ENCODE measurements at regions not wholly inside any gene's neighbourhood (a gene's known extent, or its start where the extent isn't known, plus 50 kb on each side); places are given as distances from the start of the nearest gene placed in this dataset.
"Not testable (repeated sequence)": the region's sequence is repeated elsewhere in the genome, so short reads cannot be mapped to it uniquely, and the experiment has no call there.

DNA sequence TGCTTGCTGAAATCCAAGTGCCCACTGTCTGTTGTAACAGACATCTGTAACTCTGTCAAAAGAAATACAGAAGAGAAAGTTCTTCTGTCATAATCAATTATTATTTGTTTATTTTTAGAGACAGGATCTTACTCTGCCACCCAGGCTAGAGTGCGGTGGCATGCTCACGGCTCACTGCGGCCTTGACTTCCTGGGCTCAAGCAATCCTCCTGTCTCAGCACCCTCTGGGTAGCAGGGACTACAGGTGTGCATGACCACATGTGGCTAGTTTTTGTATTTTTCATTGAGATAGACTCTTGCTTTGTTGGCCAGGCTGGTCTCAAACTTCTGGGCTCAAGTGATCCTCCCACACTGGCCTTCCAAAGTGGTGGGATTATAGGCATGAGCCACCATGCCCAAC is 177.6 kb upstream of the SETMAR start:
- no peak for DNase-seq
- in situ Hi-C loops (cut with MboI; ENCODE audit: low pct_unique_long_range_greater_than_20kb, low sequenced_read_pairs): no loop called here

DNA sequence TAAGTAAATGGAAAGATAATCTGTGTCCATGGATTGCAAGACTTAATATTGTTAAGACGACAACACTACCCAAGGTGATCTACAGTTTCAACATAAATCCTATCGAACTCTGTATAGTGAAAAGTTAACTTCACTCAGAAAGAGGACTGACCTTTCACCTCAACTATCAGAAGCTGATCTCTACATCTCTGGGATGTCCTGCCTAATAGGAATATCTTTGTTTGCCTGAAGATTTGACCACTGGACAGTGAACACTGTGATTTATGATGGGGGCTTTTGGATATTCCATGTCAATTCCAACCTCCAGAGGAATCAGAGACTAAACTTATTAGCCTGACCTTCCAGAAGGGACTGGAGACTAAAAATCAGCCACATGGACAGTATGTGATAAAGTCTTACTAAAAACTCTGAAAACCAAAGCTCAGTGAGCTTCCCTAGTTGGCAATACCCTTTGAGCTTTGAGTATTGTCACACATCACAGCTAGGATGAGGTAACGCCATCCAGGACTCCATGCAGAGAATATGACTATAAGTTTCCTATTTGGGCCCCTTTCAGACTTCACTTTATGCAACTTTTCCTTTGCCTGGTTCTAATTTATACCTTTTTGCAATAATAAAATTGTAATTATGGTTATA is 164.9 kb upstream of the SETMAR start:
- DNase-seq: no peak
- in situ Hi-C loops (cut with MboI; ENCODE audit: low pct_unique_long_range_greater_than_20kb, low sequenced_read_pairs): no loop called here

DNA sequence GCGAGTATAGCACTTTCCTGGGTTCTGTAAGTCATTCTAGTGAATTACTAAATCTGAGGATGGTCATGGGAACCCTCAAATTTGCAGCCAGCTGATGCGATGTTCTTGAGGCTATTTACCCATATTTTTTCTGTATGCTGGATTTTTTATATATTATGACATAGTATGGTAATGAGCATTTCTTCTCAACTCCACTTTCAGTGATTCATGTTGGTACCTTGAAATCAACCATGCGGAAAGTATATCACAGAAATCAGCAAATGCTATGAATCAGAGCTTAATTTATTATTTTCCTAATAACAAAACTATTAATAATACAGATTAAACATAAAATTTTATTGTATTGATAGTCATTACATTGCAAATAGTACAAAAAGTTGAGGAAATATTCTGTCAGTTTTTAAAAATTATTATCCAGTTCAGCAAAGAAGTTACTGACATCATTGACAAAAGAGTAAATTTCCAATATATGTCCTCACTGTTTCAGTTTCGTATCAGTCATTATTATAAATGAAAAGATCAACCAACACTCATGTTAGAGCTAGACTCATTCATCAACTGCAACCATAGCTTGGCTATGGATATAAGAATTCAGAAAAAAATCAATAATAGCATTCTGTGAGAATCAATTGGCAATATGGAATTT is 164.3 kb upstream of the SETMAR start:
- in situ Hi-C loops (cut with MboI; ENCODE audit: low pct_unique_long_range_greater_than_20kb, low sequenced_read_pairs): no loop called here
- DNase-seq: no peak

DNA sequence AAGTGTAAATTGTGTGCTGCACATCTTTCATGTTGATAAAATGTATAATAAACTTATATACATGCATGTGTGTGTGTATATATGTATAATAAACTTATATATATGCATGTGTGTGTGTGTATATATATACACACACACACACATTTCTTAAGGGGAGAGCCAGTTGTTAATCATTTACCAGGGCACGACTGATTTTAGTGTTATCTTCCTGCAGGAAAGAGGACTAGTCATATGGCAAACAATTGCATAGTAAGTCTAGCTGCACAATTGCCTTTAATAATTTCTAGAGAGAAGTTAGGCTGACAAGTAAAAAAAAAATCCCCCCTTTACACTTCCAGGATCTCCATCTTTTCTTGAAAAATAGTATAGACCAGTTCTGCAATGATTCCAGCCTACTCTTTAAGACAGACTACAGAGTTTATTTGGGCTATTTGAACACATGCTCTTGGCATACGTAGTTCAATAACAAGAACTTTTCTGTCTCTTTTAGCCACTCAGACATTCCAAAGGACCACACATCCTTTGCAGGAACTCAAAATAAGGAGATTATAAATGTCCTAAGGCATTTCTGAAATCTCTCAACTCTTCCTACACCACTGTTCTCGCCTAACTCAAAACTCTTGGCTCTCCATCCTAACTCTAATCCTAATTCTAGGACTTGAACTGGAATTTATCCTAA is 163.6 kb upstream of the SETMAR start:
- DNase-seq: no peak
- in situ Hi-C loops (cut with MboI; ENCODE audit: low pct_unique_long_range_greater_than_20kb, low sequenced_read_pairs): no loop called here

DNA sequence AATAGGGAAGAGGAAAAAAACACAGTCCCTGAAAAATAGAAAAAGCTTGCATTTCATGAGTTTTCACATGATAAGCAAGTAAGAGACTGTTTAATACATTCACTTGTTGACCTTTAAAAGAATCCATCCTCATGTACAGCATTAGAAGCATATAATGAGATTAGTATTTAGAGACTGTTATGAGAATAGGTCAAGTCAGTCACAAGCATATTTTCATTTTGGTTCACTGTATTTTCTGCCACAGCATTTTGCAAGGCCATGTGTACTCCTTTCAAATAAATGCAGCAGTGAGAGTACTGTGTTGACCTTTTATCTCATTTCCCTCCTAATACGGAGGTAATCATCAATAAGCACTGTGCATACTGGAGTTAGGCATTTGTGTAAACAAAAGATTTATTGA is 162.2 kb upstream of the SETMAR start:
- DNase-seq: no peak
- in situ Hi-C loops (cut with MboI; ENCODE audit: low pct_unique_long_range_greater_than_20kb, low sequenced_read_pairs): no loop called here

DNA sequence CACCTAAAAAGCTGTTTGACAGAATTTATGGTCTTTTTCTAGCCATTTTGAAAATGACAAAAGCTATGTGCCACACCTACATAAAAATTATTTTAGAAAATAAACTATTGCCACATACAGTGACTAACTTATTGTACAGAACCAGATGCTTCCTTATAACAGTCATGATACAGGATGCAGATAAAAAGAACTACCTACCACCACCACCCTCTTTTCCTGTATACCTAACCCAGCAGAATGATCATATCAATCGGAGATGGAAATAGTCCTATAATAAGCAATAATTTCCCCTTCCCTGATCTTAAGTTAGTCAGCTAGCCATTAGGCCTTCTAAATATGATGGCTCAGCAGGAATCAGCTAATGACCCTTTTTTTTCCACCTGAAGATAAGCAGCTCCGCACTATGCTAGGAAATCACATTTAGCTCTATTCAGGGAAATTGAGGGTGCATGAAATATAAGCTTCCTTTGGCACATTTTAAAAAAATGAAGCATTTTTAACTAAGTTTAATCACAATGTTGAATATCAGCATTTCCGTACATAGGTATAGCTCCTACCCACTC is 155.5 kb upstream of the SETMAR start:
- DNase-seq: no peak
- in situ Hi-C loops (cut with MboI; ENCODE audit: low pct_unique_long_range_greater_than_20kb, low sequenced_read_pairs): no loop called here

DNA sequence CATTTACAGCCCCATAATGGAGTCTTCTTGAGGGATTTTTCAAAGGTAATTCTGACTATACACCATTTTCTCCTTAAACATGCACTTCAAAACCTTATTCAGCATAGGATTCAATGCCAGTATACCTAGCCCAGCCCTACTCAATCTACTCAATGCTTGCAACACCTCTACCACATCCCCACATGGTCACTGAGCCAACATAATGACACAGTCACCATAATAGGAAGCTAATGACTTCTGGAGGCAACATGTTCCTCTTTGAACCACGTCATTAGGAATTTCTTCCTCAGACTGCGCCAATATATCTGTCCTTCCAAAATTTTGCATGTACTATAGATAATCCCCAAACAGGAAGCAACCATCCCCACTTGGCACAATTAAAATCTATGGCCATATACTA is 153.9 kb upstream of the SETMAR start:
- DNase-seq: no peak
- in situ Hi-C loops (cut with MboI; ENCODE audit: low pct_unique_long_range_greater_than_20kb, low sequenced_read_pairs): no loop called here

DNA sequence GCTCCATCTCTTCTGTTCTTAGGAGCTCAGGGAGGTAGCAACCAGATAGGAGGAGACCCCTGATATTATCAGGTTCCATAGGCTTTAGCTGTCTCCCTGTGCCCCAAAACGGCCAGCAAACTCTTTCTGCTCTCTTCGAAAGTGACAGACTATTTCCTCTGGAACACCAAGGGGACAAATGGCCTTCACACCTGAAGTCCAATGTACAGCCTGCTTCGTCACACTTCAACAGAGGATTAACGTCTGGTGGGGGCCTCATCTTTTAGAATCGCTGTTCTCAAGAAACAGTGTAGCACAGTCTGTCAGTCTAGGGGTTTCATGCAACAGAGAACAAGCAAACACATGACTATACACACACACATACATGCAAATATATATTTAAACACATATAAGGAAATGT is 152.4 kb upstream of the SETMAR start:
- in situ Hi-C loops (cut with MboI; ENCODE audit: low pct_unique_long_range_greater_than_20kb, low sequenced_read_pairs): no loop called here

DNA sequence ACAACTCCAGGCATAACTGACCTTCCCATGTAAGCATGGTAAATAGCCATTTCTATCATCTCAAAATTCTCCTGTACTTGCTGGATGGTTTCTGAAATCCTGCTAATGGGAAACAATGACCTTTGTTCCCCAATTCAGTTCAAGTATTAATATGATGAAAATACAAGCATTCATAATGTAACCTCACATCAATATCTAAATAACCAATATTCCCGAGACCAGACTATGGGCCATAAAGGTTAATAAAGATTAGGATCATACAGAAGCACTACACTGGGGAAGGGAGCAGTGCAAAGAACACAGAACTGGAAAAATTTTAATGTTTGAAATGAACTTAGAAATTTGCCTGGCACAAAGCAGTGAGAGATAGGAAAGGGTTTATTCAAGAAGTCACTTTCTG is 151.3 kb upstream of the SETMAR start:
- no peak for DNase-seq
- in situ Hi-C loops (cut with MboI; ENCODE audit: low pct_unique_long_range_greater_than_20kb, low sequenced_read_pairs): no loop called here

More for the DNA sequence above, 152.4 kb upstream of the SETMAR start:
- DNase-seq: no peak

DNA sequence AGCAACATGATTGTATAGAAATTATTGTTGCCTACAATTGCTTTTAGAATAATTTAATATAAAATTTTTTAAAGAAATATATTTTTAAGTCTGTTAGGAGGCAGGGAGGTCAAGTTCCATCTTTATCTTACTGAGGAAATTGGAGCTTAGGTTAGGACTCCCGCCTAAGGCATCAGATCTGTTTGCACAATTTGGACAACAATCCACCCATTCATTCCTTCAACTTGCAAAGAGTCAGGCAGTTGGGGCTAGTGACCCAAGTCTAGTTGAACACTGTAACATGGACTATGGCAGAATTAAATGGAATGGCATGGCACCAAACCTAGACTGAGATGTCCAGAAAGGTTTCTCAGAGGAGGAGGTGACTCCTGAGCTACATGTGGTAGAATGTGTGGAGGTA is 149.4 kb upstream of the SETMAR start:
- in situ Hi-C loops (cut with MboI; ENCODE audit: low pct_unique_long_range_greater_than_20kb, low sequenced_read_pairs): no loop called here
- no peak for DNase-seq

DNA sequence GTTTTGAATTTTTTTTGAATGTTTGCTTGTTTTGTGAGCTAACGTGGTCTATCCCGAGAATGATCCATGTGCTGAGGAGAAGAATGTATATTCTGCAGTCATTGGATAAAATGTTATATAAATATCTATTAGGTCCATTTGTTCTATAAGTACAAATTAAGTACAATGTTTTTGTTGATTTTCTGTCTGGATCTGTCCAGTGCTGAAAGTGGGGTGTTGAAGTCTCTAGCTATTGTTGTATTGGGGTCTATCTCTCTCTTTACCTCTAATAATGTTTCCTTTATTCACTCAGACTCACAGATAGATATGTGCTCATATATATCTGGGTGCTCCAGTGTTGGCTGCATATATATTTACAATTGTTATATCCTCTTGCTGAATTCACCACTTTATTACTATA is 144.8 kb upstream of the SETMAR start:
- in situ Hi-C loops (cut with MboI; ENCODE audit: low pct_unique_long_range_greater_than_20kb, low sequenced_read_pairs): no loop called here

DNA sequence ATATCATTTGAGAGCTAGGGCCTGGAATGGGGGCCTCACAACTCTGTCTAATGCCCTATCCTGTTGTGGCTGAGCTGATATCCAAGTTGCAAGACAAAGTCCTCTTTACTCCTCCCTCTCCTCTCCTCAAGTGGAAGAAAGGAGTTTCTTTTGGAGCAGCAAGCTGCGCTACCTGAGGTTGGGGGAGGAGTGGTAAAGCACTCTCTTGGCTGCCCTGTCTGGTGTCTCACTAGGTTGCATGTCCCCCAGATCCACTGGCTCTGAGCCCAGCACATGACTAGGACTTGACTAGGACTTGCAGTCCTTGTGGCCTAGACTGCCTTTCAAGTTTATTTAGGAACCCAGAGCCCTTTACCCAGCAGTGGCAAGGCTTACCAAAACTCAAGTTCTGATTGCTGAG is 141.1 kb upstream of the SETMAR start:
- no peak for DNase-seq
- in situ Hi-C loops (cut with MboI; ENCODE audit: low pct_unique_long_range_greater_than_20kb, low sequenced_read_pairs): no loop called here

More for the DNA sequence above, 144.8 kb upstream of the SETMAR start:
- no peak for DNase-seq

DNA sequence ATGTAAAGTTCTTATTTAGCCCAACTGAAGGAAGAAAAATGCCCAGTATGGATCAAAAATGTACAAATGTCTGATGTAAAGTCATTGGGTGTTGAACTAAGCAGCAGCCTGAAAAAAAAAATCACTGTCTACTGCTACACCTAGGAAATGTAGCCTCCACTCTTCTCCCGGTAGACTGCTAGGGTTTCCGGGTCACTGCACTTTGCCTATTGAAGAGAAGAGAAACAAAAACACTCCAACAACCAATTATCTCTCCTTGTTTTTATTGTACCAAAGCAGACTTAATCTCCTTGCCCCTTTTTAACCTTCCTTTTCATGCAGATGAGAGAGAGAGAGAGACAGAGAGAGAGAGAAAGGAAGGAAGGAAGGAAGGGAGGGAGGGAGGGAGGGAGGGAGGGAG is 140.2 kb upstream of the SETMAR start:
- DNase-seq: no peak
- in situ Hi-C loops (cut with MboI; ENCODE audit: low pct_unique_long_range_greater_than_20kb, low sequenced_read_pairs): no loop called here

DNA sequence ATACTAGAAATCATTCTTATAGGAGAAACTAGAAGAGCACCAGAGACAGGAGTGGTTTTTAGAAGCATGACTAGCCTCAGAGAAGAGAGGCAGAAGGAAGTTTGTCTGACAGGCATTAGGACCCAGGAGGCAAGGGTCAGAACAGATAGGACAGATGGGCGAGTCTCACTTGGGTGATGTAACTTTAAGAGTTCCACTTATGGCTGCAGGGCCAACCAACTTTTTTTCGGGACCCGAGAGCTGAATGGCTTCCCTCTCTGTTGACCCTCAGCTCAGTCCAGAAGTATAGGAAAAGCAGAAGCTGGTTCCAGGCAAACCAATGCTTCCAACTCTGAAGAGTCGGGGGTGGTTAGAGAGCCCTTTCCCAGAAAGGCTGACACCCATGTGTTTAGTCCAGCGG is 136.6 kb upstream of the SETMAR start:
- in situ Hi-C loops (cut with MboI; ENCODE audit: low pct_unique_long_range_greater_than_20kb, low sequenced_read_pairs): no loop called here
- DNase-seq: no peak

DNA sequence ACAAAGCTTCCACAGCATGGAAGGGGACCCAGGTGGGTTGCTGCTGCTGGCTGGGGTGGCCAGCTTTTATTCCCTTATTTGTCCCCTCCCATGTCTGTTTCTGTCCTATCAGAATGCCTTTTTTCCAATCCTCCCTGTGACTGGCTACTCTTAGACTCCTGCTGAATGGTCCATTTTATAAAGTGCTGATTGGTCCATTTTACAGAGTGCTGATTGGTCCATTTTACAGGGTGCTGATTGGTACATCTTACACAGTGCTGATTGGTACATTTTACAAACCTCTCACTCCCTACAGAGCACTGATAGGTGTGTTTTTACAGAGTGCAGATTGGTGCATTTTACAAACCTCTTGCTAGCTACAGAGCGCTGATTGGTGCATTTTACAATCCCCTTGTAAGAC is 135.9 kb upstream of the SETMAR start:
- in situ Hi-C loops (cut with MboI; ENCODE audit: low pct_unique_long_range_greater_than_20kb, low sequenced_read_pairs); DNase-seq: not testable (repeated sequence)

DNA sequence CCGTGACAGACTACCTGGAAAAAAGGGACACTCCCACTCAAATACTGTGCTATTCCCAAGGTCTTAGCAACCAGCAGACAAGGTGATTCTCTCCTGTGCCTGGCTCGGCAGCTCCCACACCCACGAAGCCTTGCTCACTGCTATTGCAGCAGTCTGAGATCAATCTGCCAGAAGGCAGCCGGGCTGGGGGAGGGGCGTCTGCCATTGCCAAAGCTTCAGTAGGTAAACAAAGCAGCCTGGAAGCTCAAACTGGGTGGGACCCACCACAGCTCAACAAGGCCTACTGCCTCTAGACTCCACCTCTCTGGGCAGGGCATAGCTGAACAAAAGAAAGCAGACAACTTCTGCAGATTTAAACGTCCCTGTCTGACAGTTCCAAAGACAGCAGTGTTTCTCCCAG is 128.4 kb upstream of the SETMAR start:
- in situ Hi-C loops (cut with MboI; ENCODE audit: low pct_unique_long_range_greater_than_20kb, low sequenced_read_pairs): no loop called here
- no peak for DNase-seq

DNA sequence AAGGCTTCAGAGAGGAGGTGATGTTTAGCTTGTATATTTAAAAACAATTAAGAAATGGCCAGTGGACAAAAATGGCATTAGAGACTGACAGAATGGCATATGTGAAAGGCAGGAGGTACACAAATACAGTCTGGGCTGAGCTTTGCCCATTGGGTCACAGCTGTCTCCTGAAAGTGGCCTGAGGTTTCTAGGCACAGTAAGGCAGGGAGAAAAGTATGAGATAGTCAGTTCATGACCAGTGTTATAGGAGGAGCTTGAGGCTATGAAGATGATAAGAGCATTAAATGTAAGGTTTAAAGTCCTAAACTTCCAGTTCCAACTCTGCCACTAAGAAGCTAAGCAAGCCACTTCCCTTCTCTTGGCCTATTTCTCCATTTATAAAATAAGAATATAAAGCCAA is 111.2 kb upstream of the SETMAR start:
- no peak for DNase-seq
- in situ Hi-C loops (cut with MboI; ENCODE audit: low pct_unique_long_range_greater_than_20kb, low sequenced_read_pairs): no loop called here

DNA sequence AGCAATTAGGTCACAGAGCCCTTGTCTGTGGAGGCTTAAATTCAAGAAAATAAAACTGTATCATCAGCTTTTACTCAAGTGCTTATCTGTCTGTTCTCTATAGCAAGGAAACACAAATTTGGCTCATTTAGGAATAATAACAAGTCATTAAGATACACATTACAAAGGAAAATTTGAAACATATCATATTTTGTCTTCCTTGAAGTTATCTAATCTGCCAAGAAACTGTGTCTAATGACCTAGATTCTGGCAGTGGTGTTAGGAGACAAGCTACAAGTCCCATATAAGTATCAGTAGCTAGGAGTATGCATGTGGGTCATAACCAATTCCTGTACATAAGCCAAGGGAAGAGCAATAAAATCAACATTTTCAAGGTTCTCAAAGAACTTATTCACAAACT is 108.2 kb upstream of the SETMAR start:
- in situ Hi-C loops (cut with MboI; ENCODE audit: low pct_unique_long_range_greater_than_20kb, low sequenced_read_pairs): no loop called here
- no peak for DNase-seq

DNA sequence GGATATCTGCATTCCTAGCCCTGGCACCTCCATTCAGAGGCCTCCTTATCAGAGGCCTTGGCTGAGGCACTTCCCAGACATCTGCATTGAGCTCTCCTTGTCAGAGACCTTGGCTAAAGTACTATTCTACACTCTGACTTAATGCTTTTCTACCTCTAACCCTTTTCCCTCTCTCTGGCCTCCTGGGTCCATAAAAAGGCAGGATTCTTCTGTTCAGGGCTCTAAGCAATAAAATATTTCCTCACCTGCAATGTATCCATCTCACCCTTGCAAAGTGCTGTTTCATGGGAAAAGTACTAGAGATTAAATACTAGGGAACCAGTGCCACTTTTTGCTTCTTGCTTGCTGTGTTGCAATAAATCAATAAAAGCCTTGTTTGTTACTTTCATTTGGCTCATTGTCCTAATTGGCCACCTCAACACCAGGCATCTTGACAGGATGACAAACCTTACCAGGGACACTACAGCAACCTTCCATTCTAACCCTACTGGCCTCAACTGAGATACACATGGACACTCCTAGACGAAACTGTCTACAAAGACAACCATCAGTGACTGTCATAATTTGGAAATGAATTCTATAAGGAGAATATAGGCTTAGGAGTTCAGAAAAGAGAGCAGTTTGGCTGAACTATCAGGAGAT is 106.5 kb upstream of the SETMAR start:
- DNase-seq: no peak
- in situ Hi-C loops (cut with MboI; ENCODE audit: low pct_unique_long_range_greater_than_20kb, low sequenced_read_pairs): no loop called here

DNA sequence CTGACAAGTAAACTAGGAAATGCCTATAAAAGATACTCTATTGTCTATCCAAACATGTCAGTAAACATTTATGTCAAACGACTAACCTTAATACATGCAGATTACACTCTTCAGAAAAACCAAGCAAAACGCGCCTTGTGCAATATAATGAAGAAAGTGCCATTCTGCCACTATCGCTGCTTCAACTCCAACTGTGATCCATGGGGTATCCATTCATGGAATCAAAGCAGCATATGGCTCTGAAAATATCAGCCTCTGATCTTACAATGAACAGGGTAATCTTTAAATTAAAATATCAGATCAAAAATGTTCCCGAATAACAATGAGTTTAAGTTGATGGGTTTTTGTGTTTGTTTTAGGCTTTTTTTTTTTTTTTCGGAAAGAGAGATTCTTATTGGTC is 105.5 kb upstream of the SETMAR start:
- in situ Hi-C loops (cut with MboI; ENCODE audit: low pct_unique_long_range_greater_than_20kb, low sequenced_read_pairs): no loop called here

More for the DNA sequence above, 105.5 kb upstream of the SETMAR start:
- no peak for DNase-seq

Measured in KBM-7 (cell line).